Prostate gland (tissue), 2 donors: ENCODE measurements at regions not wholly inside any gene's neighbourhood (a gene's known extent, or its start where the extent isn't known, plus 50 kb on each side); places are given as distances from the start of the nearest gene placed in this dataset.

Experiments used
- DNase-seq: peaks from one replicate; pipeline ENCODE4 v3.0.0-alpha.2; 2019; ENCODE audit warnings: low spot score
- H3K27ac ChIP-seq, 2 donors: fragments of 200-600 bp; sonication (generic); 2 replicates each; pipeline ENCODE4 v1.5.1; 2017 to 2019
- H3K27me3 ChIP-seq: fragments of 200-600 bp; sonication (generic); replicated peaks from 2 replicates; pipeline ENCODE4 v1.5.1; 2019; ENCODE audit not compliant: insufficient read depth
- H3K36me3 ChIP-seq, 2 donors: fragments of 200-600 bp; sonication (generic); 1 replicate in 1 of 2; 2 replicates in 1 of 2; pipeline versions ENCODE4 v1.5.1 to v1.8.1; 2017 to 2019
- H3K4me1 ChIP-seq: fragments of 200-600 bp; sonication (generic); replicated peaks from 2 replicates; pipeline ENCODE4 v1.5.1; 2019
- H3K4me3 ChIP-seq, 2 donors: fragments of 200-600 bp; sonication (generic); 2 replicates each; pipeline ENCODE4 v1.5.1; 2017 to 2019
- H3K9me3 ChIP-seq: fragments of 200-600 bp; sonication (generic); 2 replicates; pipeline ENCODE4 v1.5.1; 2017
- CTCF ChIP-seq, 4 experiments: fragments of 200-600 bp in 2 of 4; fragments of 450-650 bp in 2 of 4; sonication (generic) in 2 of 4; IDR thresholded peaks; 1 replicate in 3 of 4; 2 replicates in 1 of 4; pipeline ENCODE4 v1.5.1; 2016 to 2019; ENCODE audit warnings: antibody characterized with exemption in 4 of 4, mild to moderate bottlenecking in 2 of 4, moderate library complexity in 2 of 4
- POLR2A ChIP-seq: fragments of 450-650 bp; IDR thresholded peaks from one replicate; pipeline ENCODE4 v1.6.1; 2016; ENCODE audit warnings: antibody characterized with exemption, mild to moderate bottlenecking
- POLR2AphosphoS5 ChIP-seq: sonication (generic); formaldehyde crosslinking; IDR thresholded peaks from one replicate; pipeline ENCODE4 v1.6.1; 2017; ENCODE audit warnings: antibody characterized with exemption
- WGBS: methylation state at CpG from one replicate; pipeline ENCODE4 v1.1.5; 2018; 5-methylcytosine and 5-hydroxymethylcytosine counted together
- intact Hi-C: fragments of 100-400 bp; cut with DNase I; formaldehyde crosslinking; loops from one replicate; pipeline ENCODE4 v1.14.2; 2022

- WGBS, result 44% methylated on average over 5 of the region's 5 CpGs
- no peaks in the 10 kb centered on the region for H3K36me3 ChIP-seq
- no peak overlapping the region for H3K27ac ChIP-seq
- TF ChIP-seq POLR2AphosphoS5 (no peak), CTCF (IDR thresholded peaks at IDR 0.05) (no peak)
- no peak for DNase-seq
- intact Hi-C loops, result no loop called here
- no peaks in the 10 kb centered on the region for H3K27me3 ChIP-seq
- no peaks in the 10 kb centered on the region for H3K4me1 ChIP-seq
- H3K9me3 ChIP-seq, result no peaks in the 10 kb centered on the region
- H3K4me3 ChIP-seq, result no peak overlapping the region
Measured at GRCh38 chr11:28517621-28518020, 409.4 kb downstream of the METTL15 start.

DNA sequence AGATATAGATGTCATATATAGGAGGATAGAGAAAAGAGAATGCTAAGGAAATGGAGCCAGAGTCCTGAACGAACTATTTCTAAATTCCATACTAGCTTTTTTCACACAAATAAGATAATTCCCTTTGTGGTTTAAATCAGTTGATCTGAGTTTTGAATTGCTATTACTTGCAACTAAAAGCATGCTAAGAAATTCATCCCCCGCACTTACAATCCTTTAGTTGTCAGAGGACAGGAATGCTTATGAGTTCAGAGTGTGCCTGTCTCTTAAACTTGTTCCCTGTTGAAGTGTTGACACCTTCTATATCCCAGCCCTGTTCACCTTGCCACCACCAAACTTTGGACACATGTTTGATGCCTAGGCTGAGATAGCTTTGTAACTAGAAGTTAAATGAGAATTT lies 406.2 kb downstream of the METTL15 start:
- intact Hi-C loops, result no loop called here
- TF ChIP-seq POLR2A, result no peak
- no peak for TF ChIP-seq CTCF (IDR thresholded peaks at IDR 0.05)
- TF ChIP-seq POLR2AphosphoS5, result no peak
- H3K9me3 ChIP-seq, result no peaks in the 10 kb centered on the region

GRCh38 chr11:28512143-28512756 lies 404.1 kb downstream of the METTL15 start:
- Histone ChIP-seq H3K4me1 (no peaks in the 10 kb centered on the region), H3K4me3 (no peak overlapping the region), H3K9me3 (no peaks in the 10 kb centered on the region), H3K27me3 (no peaks in the 10 kb centered on the region), H3K36me3 (no peaks in the 10 kb centered on the region), H3K27ac (no peak overlapping the region)
- TF ChIP-seq POLR2AphosphoS5 (no peak), POLR2A (no peak), CTCF (IDR thresholded peaks at IDR 0.05) (no peak)
- intact Hi-C loops, result no loop called here
- no peak for DNase-seq
- 98% methylated on average over 15 of the region's 19 CpGs for WGBS

More for the DNA sequence above, 406.2 kb downstream of the METTL15 start:
- Histone ChIP-seq H3K36me3 (no peaks in the 10 kb centered on the region), H3K4me1 (no peaks in the 10 kb centered on the region), H3K27ac (no peak overlapping the region), H3K27me3 (no peaks in the 10 kb centered on the region), H3K4me3 (no peak overlapping the region)
- no peak for DNase-seq
- 91% methylated on average over 2 of the region's 2 CpGs for WGBS

DNA sequence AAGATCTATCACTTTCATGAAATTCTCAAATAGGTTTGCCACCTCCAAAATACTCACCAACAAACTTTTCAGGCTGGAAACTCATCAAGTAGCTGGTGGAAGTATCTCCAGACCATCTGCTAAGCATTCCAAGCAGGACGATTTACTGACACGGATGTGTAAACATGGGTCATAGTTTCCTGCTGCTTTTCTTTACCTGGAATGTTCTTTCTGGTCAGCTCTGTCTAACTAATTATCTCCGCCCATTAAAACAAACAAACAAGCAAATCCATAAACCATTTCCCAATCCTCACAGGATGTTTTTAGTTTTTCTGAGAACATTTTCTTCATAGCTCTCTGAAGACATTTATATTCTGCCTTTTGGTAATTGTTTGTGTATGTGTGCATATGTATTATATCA lies 397.0 kb downstream of the METTL15 start:
- no peaks in the 10 kb centered on the region for H3K36me3 ChIP-seq
- WGBS, result 61% methylated on average over 3 of the region's 3 CpGs

More for the DNA sequence above, 397.0 kb downstream of the METTL15 start:
- TF ChIP-seq CTCF (IDR thresholded peaks at IDR 0.05) (no peak), POLR2AphosphoS5 (no peak), POLR2A (no peak)
- H3K4me1 ChIP-seq, result no peaks in the 10 kb centered on the region
- H3K27me3 ChIP-seq, result no peaks in the 10 kb centered on the region
- DNase-seq, result no peak
- no peaks in the 10 kb centered on the region for H3K9me3 ChIP-seq
- intact Hi-C loops, result no loop called here
- H3K4me3 ChIP-seq, result no peak overlapping the region
- no peak overlapping the region for H3K27ac ChIP-seq
